Amniotic epithelial cell (primary cell): ENCODE measurements at regions not wholly inside any gene's neighbourhood (a gene's known extent, or its start where the extent isn't known, plus 50 kb on each side); places are given as distances from the start of the nearest gene placed in this dataset.
A peak's percentile ranks its signal among the peaks of the same experiment; 100 is the strongest.

Experiments
- DNase-seq: peaks from one replicate; pipeline ENCODE4 v3.0.0-alpha.2; 2010; ENCODE audit warnings: low read depth

- DNase-seq, result no peak
Observed at GRCh38 chr7:41633690-41634089, 69.2 kb downstream of the INHBA start.

- no peak for DNase-seq
Observed at GRCh38 chr7:41630741-41631140, 72.1 kb downstream of the INHBA start.

- no peak for DNase-seq
Observed at GRCh38 chr7:41629711-41630111, 73.2 kb downstream of the INHBA start.

- peak; percentile 36 for DNase-seq
Observed at GRCh38 chr7:41628901-41629300, 74.0 kb downstream of the INHBA start.

GRCh38 chr7:41627645-41628298 lies 75.1 kb downstream of the INHBA start:
- no peak for DNase-seq

- peak; percentile 62 for DNase-seq
Observed at GRCh38 chr7:41624818-41625217, 78.1 kb downstream of the INHBA start.

GRCh38 chr7:41621953-41622831 lies 80.7 kb downstream of the INHBA start:
- DNase-seq, result no peak

- no peak for DNase-seq
Observed at GRCh38 chr7:41617987-41618386, 84.9 kb downstream of the INHBA start.

- DNase-seq, result no peak
Observed at GRCh38 chr7:41612798-41613197, 90.1 kb downstream of the INHBA start.

- no peak for DNase-seq
Observed at GRCh38 chr7:41612386-41612785, 90.5 kb downstream of the INHBA start.

GRCh38 chr7:41608447-41608846 lies 94.4 kb downstream of the INHBA start:
- no peak for DNase-seq

GRCh38 chr7:41603985-41604384 lies 98.9 kb downstream of the INHBA start:
- DNase-seq, result no peak

GRCh38 chr7:41599760-41600159 lies 103.1 kb downstream of the INHBA start:
- DNase-seq, result no peak

GRCh38 chr7:41592794-41593193 lies 110.1 kb downstream of the INHBA start:
- DNase-seq, result no peak

GRCh38 chr7:41592236-41592635 lies 110.7 kb downstream of the INHBA start:
- no peak for DNase-seq

GRCh38 chr7:41590986-41591385 lies 111.9 kb downstream of the INHBA start:
- DNase-seq, result no peak

GRCh38 chr7:41588341-41588740 lies 114.5 kb downstream of the INHBA start:
- no peak for DNase-seq

GRCh38 chr7:41586931-41587640 lies 115.8 kb downstream of the INHBA start:
- DNase-seq, result no peak

GRCh38 chr7:41584746-41585145 lies 118.1 kb downstream of the INHBA start:
- peak; percentile 55 for DNase-seq

GRCh38 chr7:41582116-41582515 lies 120.8 kb downstream of the INHBA start:
- no peak for DNase-seq

- peak; percentile 45 for DNase-seq
Observed at GRCh38 chr7:41581041-41581440, 121.8 kb downstream of the INHBA start.

GRCh38 chr7:41579961-41580935 lies 122.6 kb downstream of the INHBA start:
- DNase-seq, result peak; percentile 94
